ENCODE measurements at regions not wholly inside any gene's neighbourhood (a gene's known extent, or its start where the extent isn't known, plus 50 kb on each side); places are given as distances from the start of the nearest gene placed in this dataset.

- TF ChIP-seq CTCF (conservative IDR thresholded peaks at IDR 0.05; ENCODE audit: low read depth, low read length): no peak
- no peak for TF ChIP-seq EZH2 (IDR thresholded peaks at IDR 0.05; ENCODE audit: low read length, unreplicated experiment)
These were observed 325.7 kb upstream of the LYPLAL1 start for GRCh38 chr1:218848009-218848408.
